ENCODE measurements at regions not wholly inside any gene's neighbourhood (a gene's known extent, or its start where the extent isn't known, plus 50 kb on each side); places are given as distances from the start of the nearest gene placed in this dataset.
A peak's percentile ranks its signal among the peaks of the same experiment; 100 is the strongest.
"Not testable (repeated sequence)": the region's sequence is repeated elsewhere in the genome, so short reads cannot be mapped to it uniquely, and the experiment has no call there.

GRCh38 chr7:41559426-41559825 is 143.5 kb downstream of the INHBA start:
- no peaks in the 10 kb centered on the region for H3K27me3 ChIP-seq (ENCODE audit: insufficient read depth, low read length)
- H3K9ac ChIP-seq (ENCODE audit: low read depth, low read length), result no peak overlapping the region
- no peak overlapping the region for H3K27ac ChIP-seq (ENCODE audit: low read length)
- H3K9me3 ChIP-seq (ENCODE audit: insufficient read depth, low read depth, low read length), result peaks cover 10% of the 10 kb centered on the region
- H3K36me3 ChIP-seq (ENCODE audit: insufficient read depth, low read depth, low read length), result no peaks in the 10 kb centered on the region
- no peaks in the 10 kb centered on the region; the same call in 1 of the 2 replicates for H3K4me1 ChIP-seq (ENCODE audit: insufficient read depth, low read length)
- no peak overlapping the region for H3K4me3 ChIP-seq (ENCODE audit: low read length)

DNA sequence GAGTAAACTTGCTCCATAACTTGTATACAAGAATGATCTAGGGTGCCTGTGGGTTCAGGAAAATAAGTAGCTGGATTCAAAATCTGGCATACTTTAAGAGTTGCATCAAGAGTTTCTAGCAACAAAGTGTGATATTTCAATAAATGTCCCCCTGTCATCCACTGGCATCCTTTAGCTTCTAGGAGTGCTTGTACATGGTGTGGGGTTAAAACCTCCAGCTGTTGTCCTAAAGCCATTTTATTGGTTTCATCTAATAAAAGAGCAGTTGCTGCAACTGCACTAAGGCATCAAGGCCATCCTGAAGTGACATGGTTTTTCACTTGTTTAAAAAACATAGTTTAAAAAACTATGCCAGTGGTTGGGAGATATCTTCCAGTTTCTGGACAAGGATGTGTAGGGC is 148.4 kb downstream of the INHBA start:
- peaks cover 10% of the 10 kb centered on the region for H3K9me3 ChIP-seq (ENCODE audit: insufficient read depth, low read depth, low read length)

GRCh38 chr7:41550046-41550445 is 152.8 kb downstream of the INHBA start:
- not testable (repeated sequence) for H3K9ac ChIP-seq (ENCODE audit: low read depth, low read length); H3K27me3 ChIP-seq (ENCODE audit: insufficient read depth, low read length); H3K4me1 ChIP-seq (ENCODE audit: insufficient read depth, low read length); H3K27ac ChIP-seq (ENCODE audit: low read length); H3K4me3 ChIP-seq (ENCODE audit: low read length); H3K36me3 ChIP-seq (ENCODE audit: insufficient read depth, low read depth, low read length); H3K9me3 ChIP-seq (ENCODE audit: insufficient read depth, low read depth, low read length)

More for the DNA sequence above, 148.4 kb downstream of the INHBA start:
- Histone ChIP-seq H3K4me1 (ENCODE audit: insufficient read depth, low read length) (no peaks in the 10 kb centered on the region; the same call in 1 of the 2 replicates), H3K27ac (ENCODE audit: low read length) (no peak overlapping the region), H3K36me3 (ENCODE audit: insufficient read depth, low read depth, low read length) (no peaks in the 10 kb centered on the region), H3K9ac (ENCODE audit: low read depth, low read length) (no peak overlapping the region), H3K4me3 (ENCODE audit: low read length) (no peak overlapping the region), H3K27me3 (ENCODE audit: insufficient read depth, low read length) (no peaks in the 10 kb centered on the region)

DNA sequence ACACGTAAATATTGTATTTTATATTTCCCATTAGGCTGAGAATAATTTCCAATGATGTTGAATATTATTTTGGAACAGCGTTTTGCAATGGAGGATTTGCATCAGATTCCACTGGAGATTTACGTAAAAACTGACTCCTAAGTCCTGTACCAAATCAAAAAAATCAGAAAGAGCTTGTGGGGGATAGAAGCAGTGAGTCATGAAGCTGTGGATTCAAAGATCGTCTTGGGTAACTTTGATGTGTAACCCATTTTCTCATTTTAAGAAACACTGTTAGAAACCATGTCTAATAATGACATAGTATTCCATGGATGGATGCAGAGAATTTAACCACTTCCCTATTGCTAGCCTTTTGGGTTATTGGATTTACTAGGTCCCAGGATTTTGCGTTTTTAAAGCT is 158.6 kb downstream of the INHBA start:
- no peaks in the 10 kb centered on the region for H3K9me3 ChIP-seq (ENCODE audit: insufficient read depth, low read depth, low read length)
- no peak overlapping the region for H3K4me3 ChIP-seq (ENCODE audit: low read length)
- H3K36me3 ChIP-seq (ENCODE audit: insufficient read depth, low read depth, low read length), result no peaks in the 10 kb centered on the region
- no peak overlapping the region for H3K27ac ChIP-seq (ENCODE audit: low read length)
- H3K9ac ChIP-seq (ENCODE audit: low read depth, low read length), result no peak overlapping the region
- H3K4me1 ChIP-seq (ENCODE audit: insufficient read depth, low read length), result peaks cover 8% of the 10 kb centered on the region; the same call in 1 of the 2 replicates
- no peaks in the 10 kb centered on the region for H3K27me3 ChIP-seq (ENCODE audit: insufficient read depth, low read length)

- Histone ChIP-seq H3K27ac (ENCODE audit: low read length) (no peak overlapping the region), H3K9me3 (ENCODE audit: insufficient read depth, low read depth, low read length) (no peaks in the 10 kb centered on the region), H3K27me3 (ENCODE audit: insufficient read depth, low read length) (no peaks in the 10 kb centered on the region), H3K9ac (ENCODE audit: low read depth, low read length) (no peak overlapping the region), H3K4me1 (ENCODE audit: insufficient read depth, low read length) (peaks cover 14% of the 10 kb centered on the region; the same call in 1 of the 2 replicates), H3K4me3 (ENCODE audit: low read length) (no peak overlapping the region), H3K36me3 (ENCODE audit: insufficient read depth, low read depth, low read length) (no peaks in the 10 kb centered on the region)
Measured at GRCh38 chr7:41540601-41541000, 162.3 kb downstream of the INHBA start.

DNA sequence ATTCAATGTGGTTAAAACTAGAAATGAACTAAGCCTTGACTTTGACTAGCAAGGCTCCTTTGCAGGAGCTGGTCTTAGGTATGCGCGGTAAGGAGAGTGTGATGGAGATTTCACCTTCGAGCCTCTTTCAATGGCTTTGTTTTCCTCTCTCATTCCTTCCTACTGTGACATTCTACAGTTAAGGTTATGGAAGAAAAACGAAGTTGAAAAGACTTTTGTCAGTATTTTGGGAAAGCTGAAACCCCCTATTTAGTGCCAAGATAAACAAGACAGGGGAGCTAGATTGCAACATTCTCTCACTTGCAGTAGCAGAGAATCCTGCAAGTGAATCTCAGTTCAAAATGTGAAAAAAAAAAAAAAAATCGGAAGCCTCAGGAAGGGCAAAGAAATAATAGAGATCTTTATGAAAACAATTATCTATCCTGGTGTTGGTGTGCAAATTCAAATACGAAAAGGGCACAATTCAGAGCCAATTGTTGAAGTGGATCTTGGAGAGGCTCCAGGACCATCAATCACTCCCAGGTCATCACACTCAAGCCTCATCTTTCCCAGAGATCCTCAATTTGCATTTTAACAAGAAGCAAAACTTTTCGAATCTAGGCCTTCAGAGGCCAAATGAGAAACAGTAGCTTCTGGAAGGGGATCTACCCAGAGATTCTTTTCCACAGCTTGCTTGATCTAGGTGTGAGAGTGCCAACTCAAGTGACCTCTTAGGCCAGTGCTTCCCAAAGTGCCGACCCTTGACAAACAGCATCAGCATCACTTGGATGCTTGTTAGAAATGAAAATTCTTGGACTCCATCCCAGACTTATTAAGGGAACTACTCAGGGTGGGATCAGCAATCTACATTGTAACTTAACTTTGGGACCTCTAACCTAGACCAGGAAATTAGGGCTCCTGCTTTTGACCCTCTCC is 163.8 kb downstream of the INHBA start:
- H3K27ac ChIP-seq (ENCODE audit: low read length), result peak overlapping the region; percentile 29
- H3K9me3 ChIP-seq (ENCODE audit: insufficient read depth, low read depth, low read length), result no peaks in the 10 kb centered on the region
- H3K4me1 ChIP-seq (ENCODE audit: insufficient read depth, low read length), result peaks cover 14% of the 10 kb centered on the region; the same call in 1 of the 2 replicates
- H3K9ac ChIP-seq (ENCODE audit: low read depth, low read length), result peak overlapping the region; percentile 30; the same call in 1 of the 2 replicates
- no peaks in the 10 kb centered on the region for H3K27me3 ChIP-seq (ENCODE audit: insufficient read depth, low read length)
- H3K36me3 ChIP-seq (ENCODE audit: insufficient read depth, low read depth, low read length), result no peaks in the 10 kb centered on the region
- peak overlapping the region; percentile 2; the same call in 1 of the 2 replicates for H3K4me3 ChIP-seq (ENCODE audit: low read length)

- H3K9me3 ChIP-seq (ENCODE audit: insufficient read depth, low read depth, low read length), result no peaks in the 10 kb centered on the region
- no peak overlapping the region for H3K27ac ChIP-seq (ENCODE audit: low read length)
- no peak overlapping the region for H3K4me3 ChIP-seq (ENCODE audit: low read length)
Measured at GRCh38 chr7:41536873-41537665, 165.8 kb downstream of the INHBA start.

GRCh38 chr7:41536122-41536872 is 166.6 kb downstream of the INHBA start:
- peaks cover 14% of the 10 kb centered on the region; the same call in 1 of the 2 replicates for H3K4me1 ChIP-seq (ENCODE audit: insufficient read depth, low read length)
- no peak overlapping the region for H3K9ac ChIP-seq (ENCODE audit: low read depth, low read length)
- H3K36me3 ChIP-seq (ENCODE audit: insufficient read depth, low read depth, low read length), result no peaks in the 10 kb centered on the region
- no peak overlapping the region for H3K4me3 ChIP-seq (ENCODE audit: low read length)
- no peaks in the 10 kb centered on the region for H3K27me3 ChIP-seq (ENCODE audit: insufficient read depth, low read length)
- H3K27ac ChIP-seq (ENCODE audit: low read length), result no peak overlapping the region
- H3K9me3 ChIP-seq (ENCODE audit: insufficient read depth, low read depth, low read length), result no peaks in the 10 kb centered on the region

More at GRCh38 chr7:41536873-41537665, 165.8 kb downstream of the INHBA start:
- Histone ChIP-seq H3K27me3 (ENCODE audit: insufficient read depth, low read length) (no peaks in the 10 kb centered on the region), H3K4me1 (ENCODE audit: insufficient read depth, low read length) (peaks cover 14% of the 10 kb centered on the region; the same call in 1 of the 2 replicates), H3K36me3 (ENCODE audit: insufficient read depth, low read depth, low read length) (no peaks in the 10 kb centered on the region), H3K9ac (ENCODE audit: low read depth, low read length) (no peak overlapping the region)

DNA sequence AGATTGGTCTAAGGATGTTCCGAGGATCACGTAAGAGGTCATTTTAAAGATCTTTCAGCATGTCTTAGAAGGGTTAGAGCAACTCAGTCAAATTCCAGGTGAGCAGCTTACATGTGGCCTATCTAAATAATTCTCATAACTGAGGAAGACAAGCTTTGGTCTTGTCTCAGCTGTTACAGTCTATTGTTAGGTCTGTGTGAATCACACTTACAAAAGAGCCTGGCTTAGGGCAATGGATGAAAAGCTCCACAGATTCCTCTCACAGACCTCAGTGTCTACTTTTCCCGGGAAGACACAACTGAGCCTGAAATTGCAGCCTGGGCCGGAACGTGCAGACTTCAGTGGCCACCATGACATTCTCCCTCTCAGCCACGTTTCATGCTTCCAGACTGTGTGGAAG is 173.1 kb downstream of the INHBA start:
- Histone ChIP-seq H3K4me3 (ENCODE audit: low read length) (no peak overlapping the region), H3K4me1 (ENCODE audit: insufficient read depth, low read length) (no peaks in the 10 kb centered on the region), H3K9ac (ENCODE audit: low read depth, low read length) (no peak overlapping the region), H3K27ac (ENCODE audit: low read length) (no peak overlapping the region), H3K27me3 (ENCODE audit: insufficient read depth, low read length) (no peaks in the 10 kb centered on the region), H3K36me3 (ENCODE audit: insufficient read depth, low read depth, low read length) (no peaks in the 10 kb centered on the region), H3K9me3 (ENCODE audit: insufficient read depth, low read depth, low read length) (no peaks in the 10 kb centered on the region)

DNA sequence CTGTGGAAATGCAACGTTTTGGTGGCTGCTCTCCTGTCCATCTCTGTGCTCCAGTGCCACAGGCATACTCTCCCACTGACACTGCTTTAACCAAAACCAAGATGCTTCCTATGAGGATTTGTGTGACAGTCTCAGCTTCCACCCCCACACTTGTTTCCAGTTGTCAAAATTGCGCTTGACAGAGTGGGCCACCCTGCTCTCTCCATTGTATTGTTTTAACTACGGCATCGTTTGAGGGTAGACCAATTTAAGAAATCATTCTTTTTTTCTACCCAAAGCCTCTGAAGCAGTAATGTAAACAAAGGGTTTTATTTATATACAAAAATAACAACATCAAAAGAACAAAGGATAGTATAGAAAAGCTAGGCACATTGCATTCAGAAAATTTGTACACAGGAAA is 178.0 kb downstream of the INHBA start:
- H3K9ac ChIP-seq (ENCODE audit: low read depth, low read length), result no peak overlapping the region

DNA sequence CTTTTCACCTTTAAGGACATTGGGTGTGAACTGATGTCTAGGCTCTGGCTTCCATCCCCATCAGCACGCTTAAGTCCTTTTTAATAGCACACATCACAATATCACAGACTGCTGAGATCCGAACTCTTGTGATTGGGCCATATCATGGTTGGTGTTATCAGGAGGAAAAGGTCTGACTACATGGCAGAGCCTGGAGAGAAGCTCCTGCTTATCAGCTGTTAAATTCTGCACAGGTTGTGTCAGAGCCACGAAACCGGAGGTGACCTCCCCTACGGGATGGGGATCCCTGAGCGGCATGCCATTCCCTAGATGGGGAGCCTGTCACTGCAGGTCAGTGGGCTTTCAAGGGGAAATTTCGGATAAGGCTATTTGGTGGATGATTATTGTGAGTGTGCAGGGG is 182.4 kb downstream of the INHBA start:
- H3K27ac ChIP-seq (ENCODE audit: low read length), result no peak overlapping the region
- H3K9ac ChIP-seq (ENCODE audit: low read depth, low read length), result no peak overlapping the region
- no peaks in the 10 kb centered on the region for H3K27me3 ChIP-seq (ENCODE audit: insufficient read depth, low read length)
- H3K4me1 ChIP-seq (ENCODE audit: insufficient read depth, low read length), result no peaks in the 10 kb centered on the region
- H3K4me3 ChIP-seq (ENCODE audit: low read length), result no peak overlapping the region
- no peaks in the 10 kb centered on the region for H3K36me3 ChIP-seq (ENCODE audit: insufficient read depth, low read depth, low read length)
- peaks cover 21% of the 10 kb centered on the region for H3K9me3 ChIP-seq (ENCODE audit: insufficient read depth, low read depth, low read length)

More for the DNA sequence above, 178.0 kb downstream of the INHBA start:
- no peak overlapping the region for H3K27ac ChIP-seq (ENCODE audit: low read length)
- H3K36me3 ChIP-seq (ENCODE audit: insufficient read depth, low read depth, low read length), result no peaks in the 10 kb centered on the region
- no peaks in the 10 kb centered on the region for H3K27me3 ChIP-seq (ENCODE audit: insufficient read depth, low read length)
- peaks cover 19% of the 10 kb centered on the region for H3K9me3 ChIP-seq (ENCODE audit: insufficient read depth, low read depth, low read length)
- H3K4me3 ChIP-seq (ENCODE audit: low read length), result no peak overlapping the region
- no peaks in the 10 kb centered on the region for H3K4me1 ChIP-seq (ENCODE audit: insufficient read depth, low read length)

Measured in iPS-20b (cell line).